ENCODE measurements at regions not wholly inside any gene's neighbourhood (a gene's known extent, or its start where the extent isn't known, plus 50 kb on each side); places are given as distances from the start of the nearest gene placed in this dataset.

GRCh38 chr6:95948324-95948723 is 67.5 kb upstream of the FUT9 start:
- no peak for ATAC-seq
- Mint-ChIP-seq H3K27me3 (ENCODE audit: low read depth) (no peaks in the 10 kb centered on the region; the same call in 1 of the 2 replicates), H3K4me1 (no peaks in the 10 kb centered on the region), H3K4me3 (no peak overlapping the region), H3K36me3 (no peaks in the 10 kb centered on the region), H3K27ac (no peak overlapping the region), H3K9me3 (peaks cover 5% of the 10 kb centered on the region)
- DNase-seq (ENCODE audit: low spot score) = no peak
- ChIA-PET CTCF (no interaction called here), POLR2A (no interaction called here)
- TF ChIP-seq ZBTB21 (CRISPR knock-in tag; IDR thresholded peaks at IDR 0.05; ENCODE audit: borderline replicate concordance) (no peak), CTCF (IDR thresholded peaks at IDR 0.05) (no peak), ZNF425 (CRISPR knock-in tag; conservative IDR thresholded peaks at IDR 0.05) (no peak), RORB (CRISPR knock-in tag; IDR thresholded peaks at IDR 0.05) (no peak), ATF2 (CRISPR knock-in tag; IDR thresholded peaks at IDR 0.05; ENCODE audit: borderline replicate concordance, low read depth) (no peak), CDX4 (CRISPR knock-in tag; IDR thresholded peaks at IDR 0.05; ENCODE audit: borderline replicate concordance) (no peak), EMX1 (CRISPR knock-in tag; IDR thresholded peaks at IDR 0.05) (no peak), TEAD4 (CRISPR knock-in tag; IDR thresholded peaks at IDR 0.05) (no peak), ZNF121 (CRISPR knock-in tag; IDR thresholded peaks at IDR 0.05) (no peak), IRF1 (CRISPR knock-in tag; IDR thresholded peaks at IDR 0.05) (no peak), ZNF532 (CRISPR knock-in tag; IDR thresholded peaks at IDR 0.05; ENCODE audit: borderline replicate concordance) (no peak), TP53 (CRISPR knock-in tag; IDR thresholded peaks at IDR 0.05) (no peak), PRRX2 (CRISPR knock-in tag; IDR thresholded peaks at IDR 0.05) (no peak), USF1 (CRISPR knock-in tag; IDR thresholded peaks at IDR 0.05) (no peak), ZNF396 (CRISPR knock-in tag; IDR thresholded peaks at IDR 0.05; ENCODE audit: borderline replicate concordance) (no peak), ZSCAN18 (CRISPR knock-in tag; IDR thresholded peaks at IDR 0.05) (no peak), PREB (CRISPR knock-in tag; IDR thresholded peaks at IDR 0.05; ENCODE audit: borderline replicate concordance) (no peak), AFF4 (CRISPR knock-in tag; IDR thresholded peaks at IDR 0.05; ENCODE audit: borderline replicate concordance) (no peak), CBFB (CRISPR knock-in tag; IDR thresholded peaks at IDR 0.05; ENCODE audit: low read depth) (no peak)
